PC-3 (cell line): ENCODE measurements at regions not wholly inside any gene's neighbourhood (a gene's known extent, or its start where the extent isn't known, plus 50 kb on each side); places are given as distances from the start of the nearest gene placed in this dataset.

Source experiments
- CTCF ChIP-seq: fragments of 300-600 bp; sonication (generic); conservative IDR thresholded peaks from 2 replicates; pipeline ENCODE4 v1.5.1; 2017; ENCODE audit warnings: antibody characterized with exemption, low read depth, mild to moderate bottlenecking, low read length
- EZH2 ChIP-seq: fragments of 300-600 bp; sonication (generic); IDR thresholded peaks from one replicate; pipeline ENCODE4 v1.6.1; 2017; ENCODE audit warnings: antibody characterized with exemption, mild to moderate bottlenecking, low read length; ENCODE audit not compliant: unreplicated experiment

GRCh38 chr9:79977074-79977435 is 405.3 kb downstream of the TLE4 start:
- no peak for TF ChIP-seq CTCF
- TF ChIP-seq EZH2, result no peak
